Upper lobe of left lung (tissue), 6 donors: ENCODE measurements at regions not wholly inside any gene's neighbourhood (a gene's known extent, or its start where the extent isn't known, plus 50 kb on each side); places are given as distances from the start of the nearest gene placed in this dataset.
"Not testable (repeated sequence)": the region's sequence is repeated elsewhere in the genome, so short reads cannot be mapped to it uniquely, and the experiment has no call there.

Source experiments
- ATAC-seq, 2 donors: fragments of 200-7000 bp; cut with Tn5 transposase; one replicate each; pipeline ENCODE4 v1.9.1; 2022; ENCODE audit warnings: mild to moderate bottlenecking in 2 of 2, moderate library complexity in 2 of 2; ENCODE audit not compliant: low FRiP score in 2 of 2
- DNase-seq, 2 donors: peaks; one replicate each; pipeline ENCODE4 v3.0.0-alpha.2; 2019 to 2020
- H3K27ac ChIP-seq, 4 donors: fragments of 200-600 bp; sonication (generic); one replicate each; pipeline ENCODE4 v1.5.1; 2016 to 2019
- H3K27me3 ChIP-seq, 4 donors: fragments of 200-600 bp; sonication (generic); one replicate each; pipeline ENCODE4 v1.5.1; 2017 to 2019
- H3K36me3 ChIP-seq, 4 donors: fragments of 200-600 bp; sonication (generic); one replicate each; pipeline ENCODE4 v1.5.1; 2016 to 2019
- H3K4me1 ChIP-seq, 4 donors: fragments of 200-600 bp; sonication (generic); one replicate each; pipeline ENCODE4 v1.5.1; 2018 to 2019
- H3K4me3 ChIP-seq, 4 donors: fragments of 200-600 bp; sonication (generic); one replicate each; pipeline ENCODE4 v1.5.1; 2017 to 2019; ENCODE audit warnings: mild to moderate bottlenecking in 2 of 4, moderate library complexity in 1 of 4
- H3K9me3 ChIP-seq, 4 donors: fragments of 200-600 bp; sonication (generic); one replicate each; pipeline ENCODE4 v1.5.1; 2018 to 2019
- CTCF ChIP-seq, 6 experiments: fragments of 450-650 bp in 4 of 6; fragments of 200-600 bp in 2 of 6; sonication (generic) in 2 of 6; IDR thresholded peaks; one replicate each; pipeline ENCODE4 v1.5.1; 2016 to 2019; ENCODE audit warnings: antibody characterized with exemption in 6 of 6
- EP300 ChIP-seq, 4 donors: sonication (generic); formaldehyde crosslinking; IDR thresholded peaks; one replicate each; pipeline ENCODE4 v1.5.1; 2017; ENCODE audit warnings: antibody characterized with exemption in 4 of 4, control low read depth in 2 of 4
- POLR2A ChIP-seq, 4 donors: fragments of 450-650 bp; IDR thresholded peaks; one replicate each; pipeline ENCODE4 v1.5.1; 2016 to 2017; ENCODE audit warnings: antibody characterized with exemption in 4 of 4, mild to moderate bottlenecking in 2 of 4
- POLR2AphosphoS5 ChIP-seq, 2 donors: sonication (generic); formaldehyde crosslinking; IDR thresholded peaks; one replicate each; pipeline ENCODE4 v1.5.1; 2017; ENCODE audit warnings: antibody characterized with exemption in 2 of 2
- WGBS, 2 donors: methylation state at CpG; one replicate each; pipeline ENCODE4 v1.1.5; 2017 to 2018; 5-methylcytosine and 5-hydroxymethylcytosine counted together
- donor health status: DM: no; HTN: no; CAD: no; lungs with moderate emphysema.
- donor health status: DM: no; HTN: yes; CAD: no; lungs with severe emphysema.

- H3K4me1 ChIP-seq: no peaks in the 10 kb centered on the region
- H3K27ac ChIP-seq: no peak overlapping the region
- no peaks in the 10 kb centered on the region for H3K27me3 ChIP-seq
- no peak for ATAC-seq
- H3K9me3 ChIP-seq: no peaks in the 10 kb centered on the region
- H3K36me3 ChIP-seq: no peaks in the 10 kb centered on the region
- DNase-seq: no peak
- WGBS, 2 donors: 83 to 90% methylated on average over 4 of the region's 4 CpGs
- TF ChIP-seq CTCF (IDR thresholded peaks at IDR 0.05) (no peak), POLR2A (IDR thresholded peaks at IDR 0.05) (no peak), EP300 (IDR thresholded peaks at IDR 0.05) (no peak), POLR2AphosphoS5 (IDR thresholded peaks at IDR 0.05) (no peak)
- H3K4me3 ChIP-seq: no peak overlapping the region
These were observed 166.7 kb downstream of the SQOR start for GRCh38 chr15:45801543-45801942.

GRCh38 chr15:45802140-45802539, 167.3 kb downstream of the SQOR start:
- H3K9me3 ChIP-seq: no peaks in the 10 kb centered on the region
- no peak for TF ChIP-seq POLR2A (IDR thresholded peaks at IDR 0.05)
- no peak for TF ChIP-seq CTCF (IDR thresholded peaks at IDR 0.05)
- no peak for TF ChIP-seq POLR2AphosphoS5 (IDR thresholded peaks at IDR 0.05)
- no peak for TF ChIP-seq EP300 (IDR thresholded peaks at IDR 0.05)
- H3K27ac ChIP-seq: no peak overlapping the region
- H3K27me3 ChIP-seq: no peaks in the 10 kb centered on the region
- WGBS, 2 donors: 63 to 82% methylated on average over 3 of the region's 3 CpGs
- no peak for DNase-seq
- no peak for ATAC-seq
- no peak overlapping the region for H3K4me3 ChIP-seq
- no peaks in the 10 kb centered on the region for H3K4me1 ChIP-seq
- no peaks in the 10 kb centered on the region for H3K36me3 ChIP-seq

- WGBS, 2 donors: 89 to 91% methylated on average over 3 of the region's 3 CpGs
- ATAC-seq: no peak
- Histone ChIP-seq H3K9me3 (no peaks in the 10 kb centered on the region), H3K27ac (no peak overlapping the region), H3K36me3 (no peaks in the 10 kb centered on the region), H3K27me3 (no peaks in the 10 kb centered on the region), H3K4me1 (no peaks in the 10 kb centered on the region), H3K4me3 (no peak overlapping the region)
- no peak for DNase-seq
- TF ChIP-seq POLR2A (IDR thresholded peaks at IDR 0.05): no peak
- no peak for TF ChIP-seq CTCF (IDR thresholded peaks at IDR 0.05)
- no peak for TF ChIP-seq EP300 (IDR thresholded peaks at IDR 0.05)
- no peak for TF ChIP-seq POLR2AphosphoS5 (IDR thresholded peaks at IDR 0.05)
These were observed 169.2 kb downstream of the SQOR start for GRCh38 chr15:45804028-45804427.

- DNase-seq: no peak
- TF ChIP-seq EP300 (IDR thresholded peaks at IDR 0.05) (no peak), POLR2A (IDR thresholded peaks at IDR 0.05) (no peak), POLR2AphosphoS5 (IDR thresholded peaks at IDR 0.05) (no peak), CTCF (IDR thresholded peaks at IDR 0.05) (no peak)
- H3K27me3 ChIP-seq: no peaks in the 10 kb centered on the region
- no peak for ATAC-seq
- H3K9me3 ChIP-seq: peaks cover 0 to 7% (median under 1%) of the 10 kb centered on the region in 4 donors
- H3K36me3 ChIP-seq: no peaks in the 10 kb centered on the region
- WGBS, 2 donors: 72 to 80% methylated on average over 7 of the region's 7 CpGs
- no peak overlapping the region for H3K4me3 ChIP-seq
- H3K4me1 ChIP-seq: no peaks in the 10 kb centered on the region
- no peak overlapping the region for H3K27ac ChIP-seq
These were observed 175.4 kb downstream of the SQOR start for GRCh38 chr15:45810201-45810600.

GRCh38 chr15:45812200-45812599, 177.4 kb downstream of the SQOR start:
- 47 to 59% methylated on average over 4 of the region's 4 CpGs for WGBS, 2 donors
- no peak for TF ChIP-seq POLR2AphosphoS5 (IDR thresholded peaks at IDR 0.05)
- no peak for TF ChIP-seq POLR2A (IDR thresholded peaks at IDR 0.05)
- TF ChIP-seq EP300 (IDR thresholded peaks at IDR 0.05): no peak
- ATAC-seq: no peak
- H3K4me3 ChIP-seq: no peak overlapping the region
- H3K4me1 ChIP-seq: no peaks in the 10 kb centered on the region
- no peaks in the 10 kb centered on the region for H3K36me3 ChIP-seq
- no peaks in the 10 kb centered on the region for H3K27me3 ChIP-seq
- H3K9me3 ChIP-seq: peaks cover 0 to 9% (median 3%) of the 10 kb centered on the region in 4 donors
- no peak for DNase-seq
- H3K27ac ChIP-seq: no peak overlapping the region

GRCh38 chr15:45817578-45817977, 182.7 kb downstream of the SQOR start:
- not testable (repeated sequence) for H3K27me3 ChIP-seq, H3K27ac ChIP-seq, H3K9me3 ChIP-seq, ATAC-seq, H3K36me3 ChIP-seq, H3K4me3 ChIP-seq, H3K4me1 ChIP-seq, DNase-seq
- WGBS, 2 donors: 58 to 83% methylated on average over 2 of the region's 2 CpGs
